ENCODE measurements at regions not wholly inside any gene's neighbourhood (a gene's known extent, or its start where the extent isn't known, plus 50 kb on each side); places are given as distances from the start of the nearest gene placed in this dataset.

- TF ChIP-seq, protein P1, sequence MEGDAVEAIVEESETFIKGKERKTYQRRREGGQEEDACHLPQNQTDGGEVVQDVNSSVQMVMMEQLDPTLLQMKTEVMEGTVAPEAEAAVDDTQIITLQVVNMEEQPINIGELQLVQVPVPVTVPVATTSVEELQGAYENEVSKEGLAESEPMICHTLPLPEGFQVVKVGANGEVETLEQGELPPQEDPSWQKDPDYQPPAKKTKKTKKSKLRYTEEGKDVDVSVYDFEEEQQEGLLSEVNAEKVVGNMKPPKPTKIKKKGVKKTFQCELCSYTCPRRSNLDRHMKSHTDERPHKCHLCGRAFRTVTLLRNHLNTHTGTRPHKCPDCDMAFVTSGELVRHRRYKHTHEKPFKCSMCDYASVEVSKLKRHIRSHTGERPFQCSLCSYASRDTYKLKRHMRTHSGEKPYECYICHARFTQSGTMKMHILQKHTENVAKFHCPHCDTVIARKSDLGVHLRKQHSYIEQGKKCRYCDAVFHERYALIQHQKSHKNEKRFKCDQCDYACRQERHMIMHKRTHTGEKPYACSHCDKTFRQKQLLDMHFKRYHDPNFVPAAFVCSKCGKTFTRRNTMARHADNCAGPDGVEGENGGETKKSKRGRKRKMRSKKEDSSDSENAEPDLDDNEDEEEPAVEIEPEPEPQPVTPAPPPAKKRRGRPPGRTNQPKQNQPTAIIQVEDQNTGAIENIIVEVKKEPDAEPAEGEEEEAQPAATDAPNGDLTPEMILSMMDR (IDR thresholded peaks at IDR 0.05) = no peak
- no peak for TF ChIP-seq POLR2A (IDR thresholded peaks at IDR 0.05; ENCODE audit: low read depth)
- no peak for TF ChIP-seq POLR2AphosphoS5 (IDR thresholded peaks at IDR 0.05)
- TF ChIP-seq EP300 (IDR thresholded peaks at IDR 0.05) = peak; percentile 5
These were observed 127.4 kb upstream of the CLNK start for GRCh38 chr4:10811991-10812390.
